Upper lobe of right lung (tissue), 1 donor: ENCODE measurements at regions not wholly inside any gene's neighbourhood (a gene's known extent, or its start where the extent isn't known, plus 50 kb on each side); places are given as distances from the start of the nearest gene placed in this dataset.
A peak's percentile ranks its signal among the peaks of the same experiment; 100 is the strongest.

Experiments
- ATAC-seq: fragments of 200-7000 bp; cut with Tn5 transposase; one replicate; pipeline ENCODE4 v1.9.1; 2020; ENCODE audit warnings: mild to moderate bottlenecking, moderate library complexity
- DNase-seq: peaks from one replicate; pipeline ENCODE4 v3.0.0-alpha.2; 2020
- H3K27ac ChIP-seq: fragments of 200-600 bp; one replicate; pipeline ENCODE4 v1.8.0; 2022
- H3K27me3 ChIP-seq: fragments of 200-600 bp; one replicate; pipeline ENCODE4 v1.8.0; 2022; ENCODE audit warnings: mild to moderate bottlenecking
- H3K36me3 ChIP-seq: fragments of 200-600 bp; one replicate; pipeline ENCODE4 v1.8.0; 2022
- H3K4me1 ChIP-seq: fragments of 200-600 bp; one replicate; pipeline ENCODE4 v1.8.0; 2022
- H3K4me3 ChIP-seq: fragments of 200-600 bp; one replicate; pipeline ENCODE4 v1.8.0; 2022; ENCODE audit warnings: mild to moderate bottlenecking
- H3K9me3 ChIP-seq: fragments of 200-600 bp; one replicate; pipeline ENCODE4 v1.8.0; 2022
- CTCF ChIP-seq: fragments of 200-600 bp; IDR thresholded peaks from one replicate; pipeline ENCODE4 v1.8.0; 2022; ENCODE audit warnings: antibody characterized with exemption
- intact Hi-C: fragments of 100-400 bp; cut with DNase I; formaldehyde crosslinking; loops from one replicate; pipeline ENCODE4 v1.11.0; 2022
- donor health status: DM: no; HTN: yes; CAD: no; lungs with severe emphysema.

- Histone ChIP-seq H3K4me1 (peaks cover 32% of the 10 kb centered on the region), H3K4me3 (no peak overlapping the region), H3K9me3 (no peaks in the 10 kb centered on the region), H3K27me3 (no peaks in the 10 kb centered on the region), H3K27ac (peak overlapping the region; percentile 51), H3K36me3 (no peaks in the 10 kb centered on the region)
- DNase-seq = peak; percentile 73
- TF ChIP-seq CTCF = no peak
- intact Hi-C loops = no loop called here
- ATAC-seq = peak; percentile 45
These were observed 54.3 kb upstream of the PTPN1 start for GRCh38 chr20:50455656-50456451.

DNA sequence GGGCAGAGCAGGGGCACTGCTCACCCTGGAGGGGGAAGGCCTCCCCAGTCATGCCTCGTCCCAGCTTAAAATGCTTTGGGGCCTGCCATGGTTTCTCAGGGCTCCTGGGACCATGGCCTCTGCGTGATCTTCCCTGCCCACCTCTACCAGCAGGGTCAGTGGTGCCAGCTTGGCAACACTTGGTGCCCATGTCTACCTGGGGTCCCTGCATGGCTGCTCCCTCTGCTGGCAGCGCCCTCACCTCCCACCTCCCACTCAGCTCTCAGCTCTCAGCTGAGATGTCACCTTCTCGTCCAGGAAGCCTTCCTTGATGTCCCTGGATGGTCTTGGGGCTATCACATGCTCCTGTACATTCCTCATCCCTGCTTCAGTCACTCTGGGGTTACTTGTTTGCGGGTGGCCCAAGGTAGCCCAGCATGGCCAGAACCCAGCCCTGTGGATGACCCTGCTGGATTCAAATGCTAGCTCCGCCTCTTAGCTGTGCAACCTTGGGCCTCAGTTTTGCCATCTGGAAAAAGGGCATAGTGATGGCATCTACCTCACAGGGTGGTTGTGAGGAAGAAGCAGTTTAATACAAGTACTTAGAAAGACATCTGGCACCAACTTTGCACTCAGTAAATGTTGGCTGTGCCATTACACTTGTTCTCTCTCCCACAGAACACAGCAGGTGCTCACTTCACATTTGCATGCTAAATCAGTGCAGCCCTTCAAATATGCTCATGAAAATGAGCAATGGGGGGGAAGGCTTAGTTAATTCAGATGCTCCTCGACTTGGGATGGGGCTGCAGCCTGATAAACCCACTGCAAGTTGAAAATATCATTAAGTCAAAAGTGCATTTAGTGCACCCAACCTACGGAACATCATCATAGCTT lies 53.5 kb upstream of the PTPN1 start:
- peaks cover 30% of the 10 kb centered on the region for H3K4me1 ChIP-seq
- intact Hi-C loops = no loop called here
- H3K9me3 ChIP-seq = no peaks in the 10 kb centered on the region
- TF ChIP-seq CTCF = peak; percentile 15
- H3K36me3 ChIP-seq = no peaks in the 10 kb centered on the region
- peak overlapping the region; percentile 51 for H3K27ac ChIP-seq
- H3K27me3 ChIP-seq = no peaks in the 10 kb centered on the region
- ATAC-seq = no peak
- no peak overlapping the region for H3K4me3 ChIP-seq
- no peak for DNase-seq

- DNase-seq (no peak), ATAC-seq (no peak)
- no peak for TF ChIP-seq CTCF
- intact Hi-C loops = no loop called here
- Histone ChIP-seq H3K36me3 (no peaks in the 10 kb centered on the region), H3K4me3 (no peak overlapping the region), H3K27me3 (no peaks in the 10 kb centered on the region), H3K4me1 (peaks cover 39% of the 10 kb centered on the region), H3K9me3 (no peaks in the 10 kb centered on the region), H3K27ac (no peak overlapping the region)
These were observed 50.9 kb upstream of the PTPN1 start for GRCh38 chr20:50459124-50459918.

GRCh38 chr20:50460115-50460607 lies 50.0 kb upstream of the PTPN1 start:
- ATAC-seq = no peak
- H3K36me3 ChIP-seq = no peaks in the 10 kb centered on the region
- intact Hi-C loops = no loop called here
- TF ChIP-seq CTCF = no peak
- no peak for DNase-seq
- H3K4me1 ChIP-seq = peaks cover 42% of the 10 kb centered on the region
- no peaks in the 10 kb centered on the region for H3K9me3 ChIP-seq
- H3K27me3 ChIP-seq = no peaks in the 10 kb centered on the region
- H3K4me3 ChIP-seq = no peak overlapping the region
- peak overlapping the region; percentile 25 for H3K27ac ChIP-seq
